A673 (cell line): ENCODE measurements at regions not wholly inside any gene's neighbourhood (a gene's known extent, or its start where the extent isn't known, plus 50 kb on each side); places are given as distances from the start of the nearest gene placed in this dataset.
"Not testable (repeated sequence)": the region's sequence is repeated elsewhere in the genome, so short reads cannot be mapped to it uniquely, and the experiment has no call there.

Experiments
- BruUV-seq: library from RNA; stranded (reverse); fragments of 400-500 nt; replicated peaks from 2 replicates; lab custom pipeline; 2021; lab: Mats Ljungman, UMichigan
- CTCF ChIA-PET: fragments of 300-600 bp; sonication (Branson Sonifier 250); formaldehyde crosslinking; loops from one replicate; lab custom pipeline; 2022; ENCODE audit warnings: antibody characterized with exemption; lab: Charles Lee
- POLR2A ChIA-PET: fragments of 300-600 bp; sonication (Branson Sonifier 250); formaldehyde crosslinking; loops from one replicate; lab custom pipeline; 2022; ENCODE audit warnings: antibody characterized with exemption; ENCODE audit not compliant: low non-redundant PET; lab: Charles Lee
- DNase-seq: peaks from one replicate; pipeline ENCODE4 v3.0.0-alpha.2; 2015; ENCODE audit warnings: low spot score
- H3K27ac ChIP-seq: fragments of 200-600 bp; sonication (generic); 2 replicates; pipeline ENCODE4 v1.5.1; 2016; ENCODE audit warnings: mixed run types, low read depth, mild to moderate bottlenecking, mixed read lengths, antibody characterized with exemption, low read length; ENCODE audit not compliant: poor library complexity, severe bottlenecking
- H3K27me3 ChIP-seq: fragments of 200-600 bp; sonication (generic); replicated peaks from 2 replicates; pipeline ENCODE4 v1.6.1; 2017; ENCODE audit warnings: mixed run types, low read depth, mild to moderate bottlenecking, mixed read lengths, antibody characterized with exemption, low read length; ENCODE audit not compliant: insufficient read depth, poor library complexity
- H3K36me3 ChIP-seq: fragments of 200-600 bp; sonication (generic); 2 replicates; pipeline ENCODE4 v1.6.1; 2016; ENCODE audit warnings: mixed run types, mild to moderate bottlenecking, mixed read lengths, antibody characterized with exemption, low read length; ENCODE audit not compliant: insufficient read depth, poor library complexity, severe bottlenecking
- H3K4me1 ChIP-seq: fragments of 200-600 bp; sonication (generic); 2 replicates; pipeline ENCODE4 v1.6.1; 2017; ENCODE audit warnings: mixed run types, mild to moderate bottlenecking, mixed read lengths, antibody characterized with exemption, low read length; ENCODE audit not compliant: insufficient read depth, poor library complexity, severe bottlenecking
- H3K4me3 ChIP-seq: fragments of 200-600 bp; sonication (generic); 2 replicates; pipeline ENCODE4 v1.5.1; 2016; ENCODE audit warnings: low read depth, mixed run types, mild to moderate bottlenecking, mixed read lengths, low read length; ENCODE audit not compliant: poor library complexity, severe bottlenecking
- H3K9me3 ChIP-seq: fragments of 200-600 bp; sonication (generic); 2 replicates; pipeline ENCODE4 v1.6.1; 2016; ENCODE audit warnings: mixed run types, low read depth, mild to moderate bottlenecking, mixed read lengths, antibody characterized with exemption, low read length; ENCODE audit not compliant: poor library complexity, severe bottlenecking
- CTCF ChIP-seq: fragments of 300-800, 200-600 bp; sonication (generic); conservative IDR thresholded peaks from 2 replicates; pipeline ENCODE4 v1.5.1; 2017; ENCODE audit warnings: low read depth, mild to moderate bottlenecking, antibody characterized with exemption, low read length, moderate library complexity, mixed read lengths
- EZH2 ChIP-seq: fragments of 200-600 bp; sonication (generic); IDR thresholded peaks from 2 replicates; pipeline ENCODE4 v1.6.1; 2017; ENCODE audit warnings: borderline replicate concordance, low read depth, mild to moderate bottlenecking, mixed read lengths, antibody characterized with exemption, low read length; ENCODE audit not compliant: poor library complexity, severe bottlenecking
- intact Hi-C: fragments of 100-400 bp; cut with micrococcal nuclease; formaldehyde crosslinking; loops from one replicate; pipeline ENCODE4 v1.10.0; 2022; ENCODE audit not compliant: unreplicated experiment

- intact Hi-C loops, result no loop called here
- TF ChIP-seq CTCF (no peak), EZH2 (no peak)
- peaks cover 4% of the 10 kb centered on the region for H3K4me1 ChIP-seq
- CTCF ChIA-PET, result interaction anchor here (0.6 to 1.1 kb wide), 2 partner anchors 9 to 194 kb away, joined by 3 to 6 read pairs; no protein-coding TSS in a partner anchor
- no peaks in the 10 kb centered on the region for H3K9me3 ChIP-seq
- no peaks in the 10 kb centered on the region for H3K27me3 ChIP-seq
- H3K27ac ChIP-seq, result no peak overlapping the region
- H3K36me3 ChIP-seq, result no peaks in the 10 kb centered on the region
- no peak overlapping the region for H3K4me3 ChIP-seq
- no TSS peak for BruUV-seq
- POLR2A ChIA-PET, result no interaction called here
- DNase-seq, result no peak
Observed at GRCh38 chr1:72371259-72372035, 89.1 kb upstream of the NEGR1 start.

- CTCF ChIA-PET, result interaction anchor here (0.6 to 1.1 kb wide), 2 partner anchors 8 to 194 kb away, joined by 3 to 6 read pairs; no protein-coding TSS in a partner anchor
- H3K27me3 ChIP-seq, POLR2A ChIA-PET, H3K36me3 ChIP-seq, H3K4me3 ChIP-seq, intact Hi-C loops, H3K9me3 ChIP-seq, H3K4me1 ChIP-seq, DNase-seq, H3K27ac ChIP-seq, BruUV-seq: not testable (repeated sequence)
Observed at GRCh38 chr1:72370836-72371235, 88.5 kb upstream of the NEGR1 start.

- DNase-seq, result no peak
- Histone ChIP-seq H3K36me3 (no peaks in the 10 kb centered on the region), H3K27ac (no peak overlapping the region), H3K4me1 (peaks cover 11% of the 10 kb centered on the region), H3K9me3 (no peaks in the 10 kb centered on the region), H3K4me3 (no peak overlapping the region), H3K27me3 (no peaks in the 10 kb centered on the region)
- intact Hi-C loops, result no loop called here
- CTCF ChIA-PET, result no interaction called here
- TF ChIP-seq EZH2, result no peak
- TF ChIP-seq CTCF, result no peak
- BruUV-seq, result no TSS peak
- POLR2A ChIA-PET, result no interaction called here
Observed at GRCh38 chr1:72369069-72369757, 86.9 kb upstream of the NEGR1 start.
